D341Med (cell line): ENCODE measurements at regions not wholly inside any gene's neighbourhood (a gene's known extent, or its start where the extent isn't known, plus 50 kb on each side); places are given as distances from the start of the nearest gene placed in this dataset.

ENCODE experiments used
- DNase-seq: peaks from one replicate; pipeline ENCODE4 v3.0.0; 2012; ENCODE audit warnings: low spot score

DNA sequence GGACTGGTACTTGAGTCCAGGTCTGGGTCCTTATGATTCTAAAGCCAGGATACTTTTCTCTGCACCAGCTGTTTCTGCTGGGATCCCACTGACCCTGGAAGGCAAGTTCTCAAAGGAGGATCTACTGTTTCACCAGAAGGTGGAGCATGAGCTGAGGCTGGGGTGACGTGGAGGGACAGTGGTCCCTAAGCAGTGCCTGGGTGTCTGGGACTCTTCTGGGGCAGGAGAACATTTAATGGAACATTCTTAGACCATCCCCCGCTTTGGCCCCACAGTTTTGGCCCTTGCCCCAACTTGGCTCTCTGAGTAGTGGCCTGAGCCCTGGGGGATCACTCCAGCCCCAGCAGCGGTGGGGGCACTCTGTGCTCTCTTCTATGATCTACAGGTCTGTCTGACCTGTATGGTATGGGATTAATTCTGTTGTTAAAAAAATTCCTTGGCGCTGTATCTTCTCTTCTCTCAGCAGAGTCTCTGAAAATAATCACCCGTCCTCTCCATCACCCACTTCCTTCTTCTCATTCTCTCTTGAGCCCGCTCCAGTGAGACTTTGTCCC, 60.3 kb upstream of the CSF3R start:
- DNase-seq: no peak

GRCh38 chr1:36542024-36542961, 59.6 kb upstream of the CSF3R start:
- DNase-seq: no peak

DNA sequence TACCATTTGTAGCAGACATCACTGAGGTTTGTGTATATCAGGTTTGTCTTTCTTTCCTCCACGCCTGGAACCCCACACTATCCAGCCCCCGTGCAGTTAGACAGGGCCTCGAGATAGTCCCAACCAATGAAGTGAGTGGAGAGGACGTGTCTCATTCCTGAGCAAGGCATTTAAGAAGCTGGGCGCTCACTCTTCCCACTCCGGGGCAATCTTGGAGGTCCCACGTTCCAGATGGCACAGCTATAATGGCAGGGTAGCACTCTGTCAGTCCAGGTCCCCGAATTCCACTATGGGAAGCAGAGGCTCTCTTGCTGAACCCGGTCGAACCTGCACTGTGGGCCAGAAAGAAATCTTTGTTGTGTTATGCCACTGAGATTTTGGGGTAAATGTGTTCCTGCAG, 57.3 kb upstream of the CSF3R start:
- no peak for DNase-seq

GRCh38 chr1:36539526-36539925, 56.8 kb upstream of the CSF3R start:
- DNase-seq: no peak

GRCh38 chr1:36537991-36538390, 55.3 kb upstream of the CSF3R start:
- no peak for DNase-seq

DNA sequence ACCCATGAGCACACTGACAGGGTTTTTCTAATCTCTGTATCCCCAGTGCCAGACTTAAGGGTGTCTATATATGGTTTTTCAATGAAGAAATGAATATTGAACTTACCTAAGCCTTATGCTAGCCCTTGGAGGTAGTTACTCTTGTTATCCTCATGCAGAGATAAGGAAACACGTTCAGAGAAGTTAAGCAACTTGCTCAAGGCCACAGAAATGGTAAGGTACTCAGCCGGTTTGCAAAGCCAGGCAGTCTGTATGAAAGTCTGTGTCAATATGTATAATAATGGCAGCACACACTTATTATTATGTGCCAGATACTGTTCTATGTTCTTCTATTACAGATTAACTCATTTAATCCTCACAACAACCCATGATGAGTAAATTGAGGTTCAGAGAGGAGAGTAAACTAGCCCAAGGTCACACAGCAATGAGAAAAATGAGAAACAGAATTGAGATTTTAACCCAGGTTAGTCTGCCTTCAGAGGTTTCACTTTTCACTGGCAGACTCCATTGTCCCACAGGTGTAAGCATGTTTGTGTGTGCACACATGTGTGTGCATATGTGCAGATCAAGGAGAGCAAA, 54.6 kb upstream of the CSF3R start:
- DNase-seq: no peak

DNA sequence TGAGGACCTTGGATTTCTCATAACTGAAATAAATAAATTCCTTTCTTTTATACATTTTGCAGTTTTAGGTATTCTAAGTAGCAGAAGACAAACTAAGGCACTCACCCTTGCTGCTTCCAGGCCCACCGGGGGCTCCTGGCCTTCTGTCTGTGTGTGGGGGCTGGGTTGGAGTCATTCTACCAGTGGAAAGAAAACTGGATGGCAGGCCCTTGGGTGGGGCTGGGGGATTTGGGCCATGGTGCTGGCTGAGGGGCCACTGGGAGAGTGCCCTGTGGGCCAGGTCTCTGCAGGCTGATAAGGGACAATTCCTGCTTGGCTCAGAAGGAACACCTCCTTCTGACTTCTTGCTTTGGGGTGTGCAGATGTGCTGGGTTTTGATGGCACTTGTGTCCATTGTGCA, 54.0 kb upstream of the CSF3R start:
- no peak for DNase-seq

- DNase-seq: no peak
Measured at GRCh38 chr1:36534711-36535412, 52.1 kb upstream of the CSF3R start.

- DNase-seq: no peak
Measured at GRCh38 chr1:36533897-36534296, 51.2 kb upstream of the CSF3R start.

GRCh38 chr1:36532810-36533401, 50.2 kb upstream of the CSF3R start:
- no peak for DNase-seq
